ENCODE measurements at regions not wholly inside any gene's neighbourhood (a gene's known extent, or its start where the extent isn't known, plus 50 kb on each side); places are given as distances from the start of the nearest gene placed in this dataset.
"Not testable (repeated sequence)": the region's sequence is repeated elsewhere in the genome, so short reads cannot be mapped to it uniquely, and the experiment has no call there.

DNA sequence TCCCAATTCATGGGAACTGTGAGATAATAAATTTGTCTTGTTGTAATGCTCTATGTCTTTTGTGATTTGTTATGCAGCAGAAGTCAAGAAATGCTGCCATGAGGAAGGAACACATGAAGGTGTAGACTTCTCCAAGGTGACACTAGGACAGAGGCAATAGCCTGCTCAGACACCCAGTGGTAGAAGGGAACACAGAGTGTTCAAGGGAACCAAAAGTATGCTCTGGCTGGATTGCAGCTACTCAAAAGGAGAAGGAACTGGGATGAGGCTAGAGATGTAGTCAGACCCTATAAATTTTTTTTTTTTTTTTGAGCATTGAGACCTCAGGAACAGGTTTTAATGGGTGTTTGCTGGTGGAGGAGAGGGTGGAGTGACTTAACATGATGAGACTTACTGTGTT lies 232.5 kb downstream of the PARP8 start:
- no peak for DNase-seq

DNA sequence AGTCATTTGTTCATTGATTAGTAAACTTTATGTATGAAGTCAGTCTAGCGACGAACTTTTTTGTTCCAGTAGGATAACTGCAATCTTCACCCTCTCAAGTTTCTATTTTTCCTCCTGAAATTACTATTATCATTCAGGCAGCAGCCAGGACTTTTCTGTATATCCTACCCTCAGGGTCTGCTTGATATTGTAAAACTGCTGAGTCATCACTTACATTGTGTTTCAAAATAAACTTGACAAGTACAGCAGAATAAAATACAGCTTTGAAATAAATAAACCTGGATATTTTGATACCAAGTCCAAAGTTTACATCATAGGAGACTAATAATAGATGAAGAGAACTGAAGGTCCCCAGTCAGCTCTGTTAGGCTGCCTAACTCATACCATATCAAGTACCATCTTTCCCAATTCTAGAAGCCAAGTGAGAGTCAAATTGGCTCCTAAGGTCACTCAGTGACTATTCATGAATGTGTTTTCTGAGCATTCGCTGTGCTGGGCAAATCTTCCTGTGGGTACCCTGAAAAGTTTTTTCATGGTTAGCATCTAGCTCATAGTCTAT lies 234.6 kb downstream of the PARP8 start:
- peak; percentile 26 for DNase-seq

DNA sequence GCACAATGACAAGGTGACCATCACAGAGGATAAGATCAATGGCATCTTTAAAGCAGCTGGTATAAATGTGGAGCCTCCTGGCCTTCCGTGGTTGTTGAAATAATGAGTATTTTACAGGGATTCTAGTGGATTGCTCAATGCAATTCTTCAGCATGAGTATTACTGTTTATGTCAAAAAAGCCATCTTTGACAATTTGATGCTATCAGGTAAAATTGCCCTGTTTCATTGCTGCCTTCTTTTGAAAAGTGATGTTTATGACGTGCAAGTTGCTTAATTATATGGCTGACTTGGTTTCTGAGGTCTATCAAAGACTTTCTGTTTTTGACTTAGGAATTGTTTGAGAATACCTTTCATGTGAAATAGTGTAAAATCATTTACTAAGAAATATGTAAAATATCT lies 237.2 kb downstream of the PARP8 start:
- no peak for DNase-seq

DNA sequence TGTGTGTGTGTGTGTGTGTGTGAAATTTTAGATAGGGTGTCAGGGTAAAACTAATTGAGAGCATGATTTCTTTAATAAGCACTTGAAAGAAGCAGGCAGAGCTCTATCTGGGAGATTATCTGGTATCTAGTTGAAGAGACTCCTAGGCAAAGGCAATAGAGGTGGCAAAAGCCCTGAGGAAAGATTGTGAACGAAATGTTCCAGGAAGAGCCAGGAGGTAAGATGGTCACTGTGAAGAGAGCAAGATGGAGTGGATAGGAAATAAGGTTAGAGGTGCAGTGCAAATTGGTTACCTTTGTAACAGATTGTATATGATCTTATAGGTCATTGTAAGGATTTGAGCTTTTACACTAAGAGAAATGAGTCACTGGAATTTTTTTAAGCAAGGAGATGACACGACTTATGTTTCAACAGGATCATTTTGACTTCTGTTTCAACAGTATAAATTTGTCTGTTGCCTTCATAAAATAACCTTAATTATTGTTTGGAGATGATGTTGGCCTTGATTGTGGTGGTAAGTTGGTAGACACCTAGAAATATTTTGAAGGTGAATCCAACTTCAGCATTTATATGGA lies 239.6 kb downstream of the PARP8 start:
- no peak for DNase-seq

DNA sequence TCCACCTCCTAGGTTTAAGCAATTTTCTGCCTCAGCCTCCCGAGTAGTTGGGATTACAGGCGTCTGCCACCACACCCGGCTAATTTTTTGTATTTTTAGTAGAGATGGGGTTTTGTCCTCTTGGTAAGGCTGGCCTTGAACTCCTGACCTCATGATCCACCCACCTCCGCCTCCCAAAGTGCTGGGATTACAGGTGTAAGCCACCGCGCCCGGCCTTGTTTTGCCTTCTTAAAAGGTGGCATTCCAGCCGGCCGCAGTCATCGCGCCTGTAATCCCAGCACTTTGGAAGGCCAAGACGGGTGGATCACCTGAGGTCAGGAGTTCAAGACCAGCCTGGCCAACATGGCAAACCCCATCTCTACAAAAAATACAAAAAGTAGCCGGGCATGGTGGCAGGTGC lies 253.7 kb downstream of the PARP8 start:
- not testable (repeated sequence) for DNase-seq

DNA sequence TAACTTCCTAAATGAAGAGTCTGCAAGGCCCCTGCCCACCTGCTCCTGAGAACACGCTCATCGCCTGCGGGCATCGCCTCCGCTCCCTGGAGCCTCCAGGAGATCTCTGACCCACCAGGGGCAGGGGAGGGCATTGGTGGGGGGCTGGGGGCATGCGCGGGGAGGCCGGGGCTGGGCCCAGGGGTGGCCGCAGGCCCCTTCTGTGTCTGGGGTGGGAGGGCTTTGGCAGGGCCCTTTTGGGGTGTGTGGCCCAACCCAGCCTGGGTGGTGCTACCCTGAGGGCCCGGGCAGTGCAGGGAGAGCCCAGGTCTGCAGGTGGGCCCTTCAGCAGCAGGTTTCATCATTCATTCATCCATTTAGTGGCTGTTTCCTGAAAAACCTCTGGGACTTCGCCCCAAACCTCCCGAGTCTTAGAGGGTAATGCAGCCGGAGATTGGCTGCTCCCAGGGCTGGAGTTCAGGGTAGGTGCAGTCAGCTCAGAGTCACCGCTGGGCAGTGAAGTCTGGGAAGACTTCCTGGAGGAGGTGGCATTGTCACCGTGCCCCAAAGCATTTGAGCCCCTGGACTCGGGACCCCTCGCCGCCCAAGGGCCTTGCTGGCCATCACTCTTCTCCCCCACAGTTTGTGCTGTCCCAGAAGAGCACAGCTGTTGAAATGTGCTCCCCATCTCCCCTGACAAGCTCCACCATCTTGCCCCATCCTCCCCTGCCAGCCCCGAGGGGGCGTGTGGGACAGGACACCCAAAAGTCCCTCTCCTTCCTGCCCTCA lies 255.1 kb downstream of the PARP8 start:
- DNase-seq, result no peak

DNA sequence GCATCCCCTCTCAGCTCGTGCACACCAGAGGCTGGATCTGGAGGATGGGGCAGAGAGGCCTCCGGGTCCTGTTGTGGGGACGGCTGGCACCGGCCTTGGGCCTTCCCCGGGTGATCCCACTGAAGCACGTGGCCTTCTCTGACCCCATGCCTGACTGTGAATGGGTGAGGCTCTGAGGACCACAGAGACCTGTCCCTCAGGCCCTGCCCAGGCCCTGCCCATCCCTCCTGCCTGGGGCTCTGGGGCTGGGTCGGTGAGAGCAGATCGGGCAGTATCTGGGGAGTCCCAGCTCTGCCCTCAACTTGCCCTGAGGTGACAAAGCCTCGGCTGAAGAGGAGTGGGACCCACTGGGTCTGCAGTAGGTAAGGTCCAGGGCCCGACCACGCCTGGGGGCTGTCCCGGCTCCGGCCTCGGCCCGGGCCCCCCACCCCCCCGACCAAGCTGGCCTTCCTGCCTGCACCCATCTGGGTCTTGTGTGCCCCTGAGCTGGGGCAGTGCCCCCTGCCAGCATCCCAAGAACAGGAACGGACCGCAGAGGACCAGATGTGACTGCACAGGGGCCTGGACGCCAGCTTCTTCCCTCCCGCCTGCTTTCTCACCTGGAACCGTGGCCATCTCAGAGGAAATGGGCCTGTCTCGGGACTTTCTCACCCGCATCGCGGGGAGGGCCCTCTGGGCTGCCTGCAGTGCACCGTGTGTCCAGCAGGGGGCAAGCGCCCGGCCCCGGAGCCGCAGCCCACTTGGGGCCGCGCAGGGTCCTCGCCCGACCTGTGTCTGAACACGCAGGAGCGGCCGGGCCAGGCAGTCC lies 255.9 kb downstream of the PARP8 start:
- peak; percentile 31 for DNase-seq

DNA sequence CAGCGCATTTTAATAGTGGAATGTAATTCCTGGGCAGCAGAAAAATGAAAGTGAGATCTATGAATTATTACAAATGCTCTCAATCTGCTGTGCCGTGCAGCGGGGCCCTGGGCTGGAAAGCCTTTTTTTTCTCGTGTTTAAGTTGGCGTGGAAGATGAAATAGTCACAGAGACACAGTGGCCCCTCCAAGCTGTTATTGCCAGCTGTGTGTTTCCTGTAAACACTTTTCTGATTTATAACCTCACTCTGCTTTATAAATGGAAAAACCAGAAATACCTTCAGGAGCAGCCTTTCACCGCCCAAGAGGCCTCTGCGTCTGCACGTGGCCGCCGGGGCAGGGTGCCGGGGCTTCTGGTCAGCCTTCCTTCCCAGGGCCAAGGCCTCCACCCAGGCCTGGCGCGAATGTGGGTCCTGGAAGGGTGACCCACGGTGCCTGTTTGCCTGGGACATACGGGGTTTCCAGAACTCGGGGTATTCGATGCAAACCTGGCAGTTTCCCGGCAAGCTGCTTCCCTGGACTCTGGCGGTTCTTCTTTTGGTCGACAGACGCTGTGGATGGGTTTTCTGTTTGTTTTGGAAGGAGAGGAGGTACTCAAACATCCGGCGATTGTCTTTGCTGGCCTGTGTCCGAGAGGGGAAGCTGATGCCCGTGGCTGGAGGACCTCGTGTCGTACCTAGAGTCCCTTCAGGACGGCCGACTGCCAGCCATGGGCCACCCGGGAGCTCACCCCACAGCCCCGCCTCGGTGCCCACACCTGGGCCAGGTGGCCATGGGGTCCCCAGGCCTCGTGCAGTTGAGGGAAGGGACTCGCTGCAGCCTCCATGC lies 256.7 kb downstream of the PARP8 start:
- DNase-seq, result no peak

DNA sequence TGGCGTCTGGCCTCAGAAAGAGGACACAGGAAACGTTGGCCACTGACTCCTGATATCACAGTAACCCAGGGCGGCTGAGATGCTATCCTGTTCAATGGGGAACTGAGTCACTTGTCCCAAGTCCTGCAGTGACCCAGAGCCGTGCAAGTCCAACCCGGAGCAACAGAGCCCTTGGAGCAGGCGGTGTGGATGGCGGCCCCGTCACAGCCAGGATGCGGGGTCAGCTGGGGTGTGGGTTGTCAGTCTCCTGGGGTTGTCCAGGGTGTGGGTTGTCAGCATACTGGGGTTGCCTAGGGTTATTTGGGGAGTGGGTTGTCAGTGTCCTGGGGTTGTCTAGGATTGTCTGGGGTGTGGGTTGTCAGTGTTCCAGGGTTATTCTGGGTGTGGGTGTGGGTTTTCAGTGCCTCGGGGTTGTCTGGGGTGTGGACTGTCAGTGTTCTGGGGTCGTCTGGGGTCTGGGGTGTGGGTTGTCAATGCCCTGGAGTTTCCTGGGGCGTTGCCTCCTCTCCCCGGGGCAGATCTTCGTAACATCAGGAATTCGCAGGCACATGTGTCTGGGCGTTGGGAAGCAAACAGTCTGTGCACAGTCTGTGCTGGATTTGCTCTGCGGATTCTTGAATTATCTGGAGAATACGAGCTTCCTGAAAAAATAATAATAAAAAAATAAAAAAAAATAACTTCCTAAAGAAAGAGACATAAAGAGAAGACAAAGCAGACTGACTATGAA lies 257.5 kb downstream of the PARP8 start:
- no peak for DNase-seq

DNA sequence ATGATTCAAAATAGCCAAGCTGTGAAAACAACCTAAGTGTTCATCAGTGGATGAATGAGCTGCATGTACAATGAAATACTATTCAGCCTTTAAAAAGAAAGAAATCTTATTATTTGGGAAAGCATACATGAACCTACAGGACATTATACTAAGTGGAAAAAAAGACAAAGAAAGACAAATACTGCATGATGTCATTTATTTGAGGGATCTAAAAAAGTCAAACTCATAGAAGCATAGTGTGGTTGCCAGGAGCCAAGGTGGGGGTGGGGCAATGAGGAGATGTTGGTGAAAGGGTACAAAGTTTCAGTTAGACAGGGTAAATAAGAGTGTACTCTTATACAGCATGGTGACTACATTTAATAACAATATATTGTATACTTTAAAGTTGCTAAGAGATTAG lies 261.5 kb downstream of the PARP8 start:
- no peak for DNase-seq

DNA sequence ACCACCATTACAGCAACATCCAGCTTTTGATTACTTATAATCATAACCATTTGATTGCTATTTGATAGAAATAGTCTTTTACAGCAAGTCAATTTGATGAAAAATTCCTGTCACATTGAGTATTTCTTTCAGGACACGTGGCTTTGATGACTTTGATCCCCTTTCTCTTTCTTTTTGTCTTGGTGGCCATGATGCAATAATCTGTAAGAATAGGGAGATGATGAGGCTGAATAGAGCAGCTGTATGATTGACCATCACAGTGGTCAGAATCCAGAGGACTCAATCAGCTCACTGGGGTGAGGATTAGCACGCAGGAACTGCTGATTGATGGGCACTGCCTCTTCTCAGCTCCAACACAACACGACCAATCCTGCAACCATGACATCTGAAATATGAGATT lies 262.7 kb downstream of the PARP8 start:
- peak; percentile 92 for DNase-seq

DNA sequence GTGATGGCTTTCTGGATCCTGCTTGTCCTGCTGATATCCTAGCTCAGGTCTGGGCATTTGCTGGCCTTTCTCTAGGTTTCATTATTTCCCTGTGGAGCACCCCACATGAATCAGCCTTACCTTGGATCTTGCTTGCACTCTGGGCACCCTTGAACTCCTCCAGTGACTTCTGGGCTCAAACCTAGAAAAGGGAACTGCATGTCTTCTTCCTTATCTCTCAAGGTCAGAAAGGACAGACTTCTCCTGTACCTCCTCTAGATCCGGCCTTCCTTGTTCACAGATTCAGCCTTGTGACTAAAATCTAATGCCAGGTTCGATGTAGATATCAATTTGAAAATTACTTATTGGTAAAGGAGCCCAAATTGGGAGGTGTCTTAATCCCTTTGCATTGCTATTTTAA lies 267.9 kb downstream of the PARP8 start:
- peak; percentile 29 for DNase-seq

DNA sequence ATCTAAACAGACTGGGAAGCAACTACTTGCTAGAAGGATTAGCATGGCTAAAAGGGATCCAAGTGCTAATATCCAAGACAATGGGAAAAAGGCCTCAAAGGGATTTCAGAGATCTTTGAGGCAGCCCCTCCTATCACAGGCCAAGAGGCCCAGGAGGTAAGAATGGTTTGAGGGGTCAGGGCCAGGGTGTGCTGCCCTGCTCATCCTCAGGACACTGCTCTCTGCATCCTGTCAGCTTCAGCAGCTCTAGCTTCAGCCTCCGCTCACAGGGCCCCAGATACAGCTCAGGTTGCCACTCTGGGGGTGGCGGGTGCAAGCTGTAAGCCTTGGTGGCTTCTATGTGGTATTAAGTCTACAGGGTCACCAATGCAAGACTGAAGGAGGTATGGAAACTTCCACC lies 278.7 kb downstream of the PARP8 start:
- DNase-seq, result no peak

DNA sequence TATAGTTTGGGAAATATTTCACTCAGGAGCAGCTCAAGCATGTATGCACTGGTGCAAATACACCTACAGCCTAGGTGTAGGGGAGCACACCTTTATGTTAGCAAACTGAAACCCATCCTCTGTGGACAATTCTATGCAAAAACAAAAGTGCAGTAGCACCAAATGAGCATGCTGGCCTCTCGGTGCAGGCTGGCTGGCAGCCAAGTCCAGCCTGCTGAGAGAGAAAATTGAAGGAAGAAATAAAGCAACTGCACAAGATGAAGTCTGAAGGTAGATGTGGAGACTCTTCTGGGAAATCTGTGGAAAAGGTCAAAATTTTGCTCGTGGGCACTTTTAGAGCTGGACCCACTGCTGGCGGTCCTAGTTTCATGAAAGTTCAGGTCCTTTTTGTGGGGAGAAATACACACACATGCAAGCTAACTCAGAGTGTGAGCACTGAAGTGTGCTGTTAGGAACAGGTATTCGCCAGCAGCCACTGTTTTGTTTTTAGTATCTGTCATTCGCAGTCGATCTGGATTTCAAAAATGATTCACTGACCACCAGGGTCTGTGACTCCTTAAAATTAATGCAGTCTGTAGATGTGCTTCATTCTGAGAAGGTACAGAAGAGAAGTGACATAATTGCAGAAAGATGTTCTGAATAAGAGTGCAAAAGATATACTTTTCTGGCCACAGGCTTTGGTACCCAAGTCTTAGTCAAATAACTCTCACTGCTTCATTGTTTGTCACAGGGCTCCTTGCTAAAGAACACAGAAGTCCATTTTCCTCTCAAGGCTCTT lies 281.7 kb downstream of the PARP8 start:
- DNase-seq, result peak; percentile 8

DNA sequence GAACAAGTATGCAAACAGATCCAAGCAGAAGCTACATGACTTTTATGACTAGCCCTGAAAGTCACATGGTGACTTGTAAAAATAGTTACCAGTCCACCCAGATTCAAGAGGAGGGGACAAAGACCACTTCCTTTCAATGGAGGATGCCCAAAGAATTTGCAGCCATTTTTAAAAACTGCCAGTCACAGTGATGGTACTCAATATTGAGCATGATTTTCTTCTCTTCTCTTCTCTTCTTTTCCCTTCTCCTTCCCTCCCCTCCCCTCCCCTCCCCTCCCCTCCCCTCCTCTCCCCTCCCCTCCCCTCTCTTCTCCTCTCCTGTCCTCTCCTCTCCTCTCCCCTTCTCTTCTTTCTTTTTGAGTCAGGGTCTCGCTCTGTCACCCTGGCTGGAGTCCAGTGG lies 286.9 kb downstream of the PARP8 start:
- no peak for DNase-seq

DNA sequence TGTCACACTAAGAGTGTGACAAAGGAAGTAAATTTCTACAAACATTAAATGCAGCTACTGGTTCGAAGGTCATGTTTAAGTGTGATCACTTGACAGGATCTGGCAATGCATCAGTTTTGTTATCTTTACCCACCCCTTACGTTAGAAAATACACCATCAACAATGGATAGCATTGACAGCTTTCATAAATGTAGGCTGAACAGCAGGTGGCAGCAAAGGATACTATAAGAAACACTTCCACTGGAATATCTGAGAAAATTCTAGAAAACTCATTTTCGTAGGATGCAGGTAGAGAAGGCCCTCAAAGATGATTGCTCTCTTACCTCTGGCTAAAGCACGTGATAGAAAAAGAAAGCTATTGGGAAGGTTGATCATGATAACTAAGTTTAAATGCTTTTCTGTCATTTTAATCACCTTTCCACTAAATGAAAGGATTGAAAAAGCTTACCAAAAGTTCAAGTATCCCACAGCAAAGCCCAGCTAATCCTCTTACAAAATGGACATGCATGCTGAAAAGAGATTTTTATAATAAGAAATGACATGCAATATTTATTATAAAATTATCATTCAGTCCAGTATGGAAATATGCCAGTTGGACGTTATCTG lies 292.5 kb downstream of the PARP8 start:
- DNase-seq, result peak; percentile 75

DNA sequence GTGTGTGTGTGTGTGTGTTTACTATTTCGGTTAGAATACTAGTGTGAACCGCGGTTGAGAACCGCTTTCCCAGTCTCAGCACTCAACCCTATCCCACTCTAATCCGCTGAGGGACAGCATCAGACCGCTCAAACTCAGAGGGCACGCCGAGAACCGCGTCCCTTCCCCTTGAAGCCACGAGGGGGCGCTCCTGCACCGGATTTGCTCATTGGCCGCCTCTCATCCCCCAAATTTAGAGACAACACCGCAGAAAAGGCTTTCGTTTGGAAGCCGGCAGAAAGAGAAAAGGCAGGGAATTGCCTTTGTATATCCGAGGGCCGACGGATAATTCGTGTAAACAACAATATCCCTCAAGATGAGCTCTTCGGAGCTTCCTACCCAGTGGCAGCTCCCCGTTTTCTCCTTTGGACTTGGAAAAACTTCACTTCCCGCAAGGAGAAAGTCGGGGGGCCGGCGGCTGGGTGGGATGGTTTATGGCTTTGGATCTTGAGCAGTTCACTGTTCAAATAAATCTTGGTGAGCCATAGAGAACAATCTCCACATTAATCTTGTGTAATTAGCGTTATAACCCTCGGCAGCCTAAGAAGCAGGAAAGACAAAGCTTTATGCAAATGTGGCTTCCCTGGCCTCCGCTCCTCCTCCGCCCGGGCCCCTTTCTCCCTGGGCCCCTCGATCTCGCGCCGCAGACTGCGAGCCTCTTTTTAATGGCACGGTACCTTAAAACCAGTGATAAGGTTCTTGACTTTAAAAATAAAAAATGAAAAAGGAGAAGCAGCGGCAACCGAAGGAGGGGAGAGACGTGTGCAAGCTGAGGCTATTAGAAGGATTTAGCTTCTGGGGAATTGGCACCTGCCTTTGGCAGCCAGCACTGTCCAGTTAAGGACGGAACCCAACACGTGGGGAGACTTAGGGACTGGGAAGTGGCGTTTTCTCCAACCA lies 296.8 kb downstream of the PARP8 start:
- DNase-seq, result peak; percentile 91

DNA sequence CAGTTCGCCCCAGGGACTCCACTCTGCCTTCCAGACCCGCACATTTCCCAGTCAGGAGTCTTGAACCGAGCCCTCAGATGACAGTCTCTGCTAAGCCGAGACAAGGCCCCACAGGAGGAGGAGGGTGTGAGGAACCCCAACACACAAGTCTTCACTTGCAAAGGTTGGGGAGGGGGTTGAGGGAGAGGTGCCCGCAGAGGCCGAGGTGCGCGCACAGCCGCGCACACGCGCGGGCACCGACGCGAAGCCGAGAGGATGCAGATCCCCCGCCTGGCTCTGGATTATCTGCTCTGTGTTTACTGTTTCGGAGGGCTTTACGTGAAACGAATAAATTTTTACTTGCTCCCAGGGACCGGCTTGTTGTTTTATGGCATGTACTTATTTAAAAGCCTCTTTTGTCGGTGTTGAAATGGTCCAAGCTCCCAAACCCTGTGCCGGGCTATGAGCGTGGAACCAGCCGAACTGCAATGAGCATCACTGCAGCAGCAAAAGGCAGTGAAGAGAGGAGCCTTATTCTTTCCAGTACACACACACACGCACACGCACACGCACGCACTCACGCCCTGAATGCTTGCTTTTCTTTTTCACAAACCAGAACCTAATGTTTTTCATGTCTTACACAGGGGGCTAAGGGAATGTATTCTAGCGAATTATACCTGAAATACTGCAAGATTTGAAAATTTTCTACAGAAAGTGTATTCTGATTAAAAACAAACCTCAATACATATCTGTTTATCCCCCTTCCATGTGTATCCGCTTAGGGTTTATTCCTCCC lies 297.7 kb downstream of the PARP8 start:
- no peak for DNase-seq

All from OCI-M1 (cell line).